ENCODE measurements at regions not wholly inside any gene's neighbourhood (a gene's known extent, or its start where the extent isn't known, plus 50 kb on each side); places are given as distances from the start of the nearest gene placed in this dataset.

- no peak for DNase-seq
Measured at GRCh38 chr9:106795031-106795430, 67.9 kb upstream of the ZNF462 start.

DNA sequence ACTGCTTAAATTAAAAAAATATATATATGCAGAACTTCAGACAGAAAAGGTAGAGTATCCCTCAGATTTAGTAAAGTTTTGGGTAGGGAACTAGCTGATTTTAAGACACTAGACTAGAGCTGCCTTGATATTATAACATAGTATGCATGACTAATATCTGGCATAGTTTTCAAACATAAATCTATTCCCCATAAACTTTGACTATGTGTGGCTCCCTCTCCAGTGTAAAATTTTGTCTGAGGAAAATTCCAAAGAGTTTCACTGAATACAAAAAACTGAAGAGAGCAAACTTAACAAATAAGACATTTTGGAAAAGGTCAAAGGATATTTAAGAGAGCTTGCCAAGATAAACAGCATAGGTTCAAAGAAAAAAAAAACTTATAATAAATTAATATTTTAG lies 66.2 kb upstream of the ZNF462 start:
- no peak for DNase-seq

- no peak for DNase-seq
Measured at GRCh38 chr9:106797299-106797698, 65.7 kb upstream of the ZNF462 start.

GRCh38 chr9:106798016-106798799 lies 64.8 kb upstream of the ZNF462 start:
- DNase-seq = no peak

- DNase-seq = no peak
Measured at GRCh38 chr9:106799152-106799551, 63.8 kb upstream of the ZNF462 start.

GRCh38 chr9:106800701-106801270 lies 62.2 kb upstream of the ZNF462 start:
- DNase-seq = no peak

- no peak for DNase-seq
Measured at GRCh38 chr9:106801816-106802215, 61.1 kb upstream of the ZNF462 start.

Data from anterior cingulate cortex (tissue), 58 donors.